HUES48 (cell line): ENCODE measurements at regions not wholly inside any gene's neighbourhood (a gene's known extent, or its start where the extent isn't known, plus 50 kb on each side); places are given as distances from the start of the nearest gene placed in this dataset.

Experiments used
- H3K27ac ChIP-seq: one replicate; pipeline ENCODE4 v1.7.0; 2013; ENCODE audit warnings: low read depth, low read length, inconsistent platforms
- H3K27me3 ChIP-seq: 2 replicates; pipeline ENCODE4 v1.6.1; 2013; ENCODE audit warnings: mild to moderate bottlenecking, low read length; ENCODE audit not compliant: control insufficient read depth, insufficient read depth
- H3K36me3 ChIP-seq: 2 replicates; pipeline ENCODE4 v1.6.1; 2013; ENCODE audit warnings: low read length; ENCODE audit not compliant: control insufficient read depth, insufficient read depth
- H3K4me1 ChIP-seq: 2 replicates; pipeline ENCODE4 v1.6.1; 2013; ENCODE audit warnings: mild to moderate bottlenecking, low read length; ENCODE audit not compliant: control insufficient read depth, insufficient read depth
- H3K4me3 ChIP-seq: 2 replicates; pipeline ENCODE4 v1.5.1; 2013; ENCODE audit warnings: mild to moderate bottlenecking, low read depth, low read length
- H3K9ac ChIP-seq: 2 replicates; pipeline ENCODE4 v1.6.1; 2013; ENCODE audit warnings: mild to moderate bottlenecking, low read depth, low read length, moderate library complexity
- H3K9me3 ChIP-seq: 2 replicates; pipeline ENCODE4 v1.6.1; 2013; ENCODE audit warnings: low read length; ENCODE audit not compliant: control insufficient read depth, insufficient read depth

- Histone ChIP-seq H3K4me3 (no peak overlapping the region), H3K9ac (no peak overlapping the region), H3K4me1 (no peaks in the 10 kb centered on the region), H3K27me3 (no peaks in the 10 kb centered on the region), H3K27ac (no peak overlapping the region), H3K9me3 (peaks cover 3% of the 10 kb centered on the region; the same call in 1 of the 2 replicates), H3K36me3 (no peaks in the 10 kb centered on the region)
Observed at GRCh38 chr16:79658301-79659033, 57.9 kb upstream of the MAF start.

GRCh38 chr16:79656553-79657115, 56.1 kb upstream of the MAF start:
- Histone ChIP-seq H3K4me1 (no peaks in the 10 kb centered on the region), H3K9ac (no peak overlapping the region), H3K27ac (no peak overlapping the region), H3K9me3 (peaks cover 1% of the 10 kb centered on the region; the same call in 1 of the 2 replicates), H3K36me3 (no peaks in the 10 kb centered on the region), H3K27me3 (no peaks in the 10 kb centered on the region), H3K4me3 (no peak overlapping the region)

DNA sequence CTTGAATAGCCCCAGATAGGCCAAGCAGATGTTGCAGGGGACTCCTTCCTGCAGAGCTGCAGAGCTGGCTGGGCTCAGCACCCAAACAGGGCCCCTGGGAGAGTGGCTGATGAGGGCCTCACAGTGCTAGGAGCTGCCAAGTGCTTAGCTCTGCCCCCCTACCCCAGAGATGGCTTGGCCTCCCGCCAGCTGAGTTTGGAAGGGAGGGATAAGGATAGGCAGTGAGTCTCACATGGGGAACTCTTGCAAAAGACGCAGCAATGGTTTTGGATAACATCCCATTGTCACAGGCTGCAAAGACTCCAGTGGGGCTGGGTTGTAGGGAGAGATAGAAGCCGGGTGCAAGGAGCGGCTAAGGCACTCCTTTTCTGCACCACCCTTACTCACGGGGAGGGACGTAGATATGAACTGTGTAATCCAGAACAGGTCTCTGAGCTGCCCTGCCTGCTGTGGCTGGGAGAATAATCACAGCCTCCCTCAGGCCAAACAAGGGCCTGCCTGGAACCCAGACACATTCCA, 52.9 kb upstream of the MAF start:
- no peak overlapping the region for H3K4me3 ChIP-seq
- no peak overlapping the region for H3K9ac ChIP-seq
- no peaks in the 10 kb centered on the region for H3K27me3 ChIP-seq
- H3K4me1 ChIP-seq = no peaks in the 10 kb centered on the region
- no peaks in the 10 kb centered on the region for H3K9me3 ChIP-seq
- H3K36me3 ChIP-seq = no peaks in the 10 kb centered on the region
- H3K27ac ChIP-seq = no peak overlapping the region

DNA sequence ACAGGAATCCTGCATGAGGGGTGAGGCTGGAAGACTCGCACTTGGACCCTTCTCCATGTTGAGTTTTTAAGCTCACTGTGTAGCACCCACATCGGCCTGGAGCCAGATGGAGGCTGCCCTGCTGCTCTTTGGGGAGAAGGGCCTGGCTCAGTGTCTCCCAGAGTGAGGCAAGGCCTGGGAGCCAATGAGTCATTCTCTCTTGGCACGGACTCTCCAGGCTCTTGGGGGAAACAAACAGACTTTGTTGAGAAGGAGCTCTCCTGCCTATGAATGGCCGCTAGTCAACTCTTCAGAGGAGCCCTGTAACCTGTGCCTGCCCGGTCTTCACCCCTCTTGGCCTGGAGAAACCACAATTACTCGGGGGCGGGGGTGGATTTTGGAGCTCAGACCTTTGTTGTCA, 50.8 kb upstream of the MAF start:
- no peak overlapping the region for H3K9ac ChIP-seq
- no peak overlapping the region for H3K27ac ChIP-seq
- no peaks in the 10 kb centered on the region for H3K36me3 ChIP-seq
- H3K27me3 ChIP-seq = no peaks in the 10 kb centered on the region
- H3K4me1 ChIP-seq = no peaks in the 10 kb centered on the region
- H3K9me3 ChIP-seq = no peaks in the 10 kb centered on the region
- no peak overlapping the region for H3K4me3 ChIP-seq
